IMR-90 (cell line): ENCODE measurements at regions not wholly inside any gene's neighbourhood (a gene's known extent, or its start where the extent isn't known, plus 50 kb on each side); places are given as distances from the start of the nearest gene placed in this dataset.

Experiments
- ATAC-seq: fragments of 200-7000 bp; cut with Tn5 transposase; 2 replicates; pipeline ENCODE4 v1.9.1; 2020; ENCODE audit warnings: low read depth, mild to moderate bottlenecking, moderate library complexity
- BruUV-seq: library from RNA; stranded (reverse); fragments of 400-500 nt; replicated peaks from 2 replicates; lab custom pipeline; 2021; lab: Mats Ljungman, UMichigan
- CTCF ChIA-PET: fragments of 300-600 bp; formaldehyde crosslinking; extraction: SDS; loops from one replicate; lab custom pipeline; 2021; ENCODE audit warnings: antibody characterized with exemption; lab: Yijun Ruan, JAX
- POLR2A ChIA-PET: fragments of 300-600 bp; sonication (Branson Sonifier 250); formaldehyde crosslinking; loops from one replicate; lab custom pipeline; 2022; ENCODE audit warnings: antibody characterized with exemption; ENCODE audit not compliant: unreplicated experiment; lab: Charles Lee
- DNase-seq: peaks from one replicate; pipeline ENCODE4 v3.0.0; 2013
- H2AFZ ChIP-seq: replicated peaks from 2 replicates; pipeline ENCODE3; 2013; ENCODE audit warnings: low read length, mild to moderate bottlenecking; ENCODE audit not compliant: poor library complexity
- H2AK5ac ChIP-seq: 2 replicates; pipeline ENCODE4 v1.6.1; 2013; ENCODE audit warnings: low read depth, low read length, inconsistent platforms
- H2AK9ac ChIP-seq: replicated peaks from 2 replicates; pipeline ENCODE3; 2013; ENCODE audit warnings: mild to moderate bottlenecking, low read depth, low read length, moderate library complexity; ENCODE audit not compliant: poor library complexity
- H2BK120ac ChIP-seq: 2 replicates; pipeline ENCODE4 v1.6.1; 2013; ENCODE audit warnings: low read depth, low read length, inconsistent platforms
- H2BK15ac ChIP-seq: 3 replicates; pipeline ENCODE4 v1.6.1; 2013; ENCODE audit warnings: low read depth, low read length, inconsistent platforms
- H2BK20ac ChIP-seq: 2 replicates; pipeline ENCODE4 v1.6.1; 2013; ENCODE audit warnings: low read depth, mild to moderate bottlenecking, inconsistent platforms, low read length, moderate library complexity
- H2BK5ac ChIP-seq: 2 replicates; pipeline ENCODE4 v1.6.1; 2013; ENCODE audit warnings: mild to moderate bottlenecking, low read depth, low read length, inconsistent platforms; ENCODE audit not compliant: poor library complexity, severe bottlenecking
- H3K14ac ChIP-seq: replicated peaks from 2 replicates; pipeline ENCODE4 v1.6.1; 2013; ENCODE audit warnings: low read depth, low read length, inconsistent platforms
- H3K18ac ChIP-seq: 2 replicates; pipeline ENCODE4 v1.6.1; 2013; ENCODE audit warnings: low read depth, low read length, control low read depth
- H3K23ac ChIP-seq: 2 replicates; pipeline ENCODE4 v1.6.1; 2013; ENCODE audit warnings: low read depth, low read length, inconsistent platforms
- H3K27ac ChIP-seq: 2 replicates; pipeline ENCODE4 v1.5.1; 2013; ENCODE audit warnings: mild to moderate bottlenecking, control low read depth, low read length; ENCODE audit not compliant: insufficient read depth
- H3K27me3 ChIP-seq: 2 replicates; pipeline ENCODE4 v1.6.1; 2013; ENCODE audit warnings: low read length; ENCODE audit not compliant: control insufficient read depth, insufficient read depth
- H3K36me3 ChIP-seq: 2 replicates; pipeline ENCODE4 v1.6.1; 2013; ENCODE audit warnings: low read length, mixed read lengths; ENCODE audit not compliant: control insufficient read depth, insufficient read depth
- H3K4ac ChIP-seq: 2 replicates; pipeline ENCODE4 v1.6.1; 2013; ENCODE audit warnings: low read depth, low read length, inconsistent platforms
- H3K4me1 ChIP-seq: 2 replicates; pipeline ENCODE4 v1.6.1; 2013; ENCODE audit warnings: low read length, mixed read lengths; ENCODE audit not compliant: control insufficient read depth, insufficient read depth
- H3K4me2 ChIP-seq: 2 replicates; pipeline ENCODE4 v1.6.1; 2013; ENCODE audit warnings: low read depth, mild to moderate bottlenecking, control low read depth, low read length, moderate library complexity
- H3K4me3 ChIP-seq: 2 replicates; pipeline ENCODE4 v1.5.1; 2013; ENCODE audit warnings: low read depth, mild to moderate bottlenecking, control low read depth, low read length, moderate library complexity; ENCODE audit not compliant: insufficient read depth
- H3K56ac ChIP-seq: 2 replicates; pipeline ENCODE4 v1.6.1; 2013; ENCODE audit warnings: low read length, inconsistent platforms; ENCODE audit not compliant: insufficient read depth; ENCODE audit errors: extremely low read depth
- H3K79me1 ChIP-seq, 2 experiments: 2 replicates each; pipeline ENCODE4 v1.6.1; 2013; ENCODE audit warnings: low read length in 2 of 2, inconsistent platforms in 1 of 2, low read depth in 1 of 2
- H3K9ac ChIP-seq: 2 replicates; pipeline ENCODE4 v1.6.1; 2013; ENCODE audit warnings: low read depth, low read length, control low read depth
- H3K9me1 ChIP-seq: 2 replicates; pipeline ENCODE4 v1.6.1; 2013; ENCODE audit warnings: low read length, inconsistent platforms; ENCODE audit not compliant: insufficient read depth
- H3K9me3 ChIP-seq: 2 replicates; pipeline ENCODE4 v1.6.1; 2013; ENCODE audit warnings: low read length; ENCODE audit not compliant: control insufficient read depth, insufficient read depth
- H4K20me1 ChIP-seq: 2 replicates; pipeline ENCODE4 v1.6.1; 2013; ENCODE audit warnings: low read length, inconsistent platforms; ENCODE audit not compliant: insufficient read depth
- H4K5ac ChIP-seq: 2 replicates; pipeline ENCODE4 v1.6.1; 2013; ENCODE audit warnings: mild to moderate bottlenecking, low read depth, low read length, control low read depth
- H4K8ac ChIP-seq, 2 experiments: 2 replicates each; pipeline ENCODE4 v1.6.1; 2013; ENCODE audit warnings: low read depth in 2 of 2, low read length in 2 of 2, control low read depth in 1 of 2, inconsistent platforms in 1 of 2
- H4K91ac ChIP-seq: 2 replicates; pipeline ENCODE4 v1.6.1; 2013; ENCODE audit warnings: low read depth, low read length, inconsistent platforms; ENCODE audit not compliant: insufficient read depth
- MXI1 ChIP-seq: IDR thresholded peaks from 2 replicates; pipeline ENCODE4 v1.6.1; 2012; ENCODE audit warnings: low read depth, mild to moderate bottlenecking, low read length, moderate library complexity, borderline replicate concordance
- NFE2L2 ChIP-seq: fragments of 150-350 bp; IDR thresholded peaks from 2 replicates; pipeline ENCODE4 v1.6.1; 2016; ENCODE audit warnings: low read depth, mild to moderate bottlenecking, low read length
- RFX5 ChIP-seq: IDR thresholded peaks from 2 replicates; pipeline ENCODE4 v1.8.0; 2012; ENCODE audit warnings: low read depth, mild to moderate bottlenecking, low read length, moderate library complexity
- SMC3 ChIP-seq: fragments of 150-350 bp; IDR thresholded peaks from 2 replicates; pipeline ENCODE4 v1.6.1; 2016; ENCODE audit warnings: low read depth, mild to moderate bottlenecking, antibody characterized with exemption, low read length, moderate library complexity
- USF2 ChIP-seq: fragments of 150-350 bp; IDR thresholded peaks from 2 replicates; pipeline ENCODE4 v1.6.1; 2017; ENCODE audit warnings: mild to moderate bottlenecking, antibody characterized with exemption, low read length, low read depth
- WGBS, 2 experiments: methylation state at CpG; one replicate each; pipeline versions ENCODE4 v1.1.5 to v1.1.7; 2013; ENCODE audit warnings: missing lambda C conversion rate in 2 of 2; ENCODE audit not compliant: insufficient read length in 1 of 2; ENCODE audit errors: extremely low coverage in 2 of 2; 5-methylcytosine and 5-hydroxymethylcytosine counted together
- dilution Hi-C: fragments of 300-500 bp; cut with HindIII; formaldehyde crosslinking; loops from one replicate; pipeline ENCODE4 v1.14.3; 2018; ENCODE audit warnings: low sequenced_read_pairs; ENCODE audit not compliant: unreplicated experiment
- in situ Hi-C: fragments of 300-500 bp; cut with MboI; formaldehyde crosslinking; loops from 3 replicates; pipeline ENCODE4 v1.14.3; 2019; ENCODE audit warnings: low sequenced_read_pairs, inconsistent platforms, mixed read lengths
- intact Hi-C: fragments of 100-400 bp; cut with micrococcal nuclease; formaldehyde crosslinking; loops from 2 replicates; pipeline ENCODE4 v1.10.0; 2022

- Histone ChIP-seq H3K56ac (no peak overlapping the region), H3K4me1 (no peaks in the 10 kb centered on the region), H3K9me3 (no peaks in the 10 kb centered on the region), H4K8ac (no peak overlapping the region), H2AFZ (no peak overlapping the region), H3K23ac (no peak overlapping the region), H2BK15ac (no peak overlapping the region), H2BK20ac (no peak overlapping the region), H3K9me1 (no peaks in the 10 kb centered on the region), H4K20me1 (no peaks in the 10 kb centered on the region), H3K36me3 (no peaks in the 10 kb centered on the region), H3K14ac (no peak overlapping the region), H3K9ac (no peak overlapping the region), H4K5ac (no peak overlapping the region), H4K91ac (no peak overlapping the region), H2BK120ac (no peak overlapping the region), H2AK9ac (no peak overlapping the region), H2AK5ac (no peak overlapping the region), H3K4ac (no peak overlapping the region), H3K79me1 (no peaks in the 10 kb centered on the region), H3K18ac (no peak overlapping the region), H3K27me3 (no peaks in the 10 kb centered on the region), H2BK5ac (no peak overlapping the region), H3K4me2 (no peak overlapping the region), H3K4me3 (no peak overlapping the region), H3K27ac (no peak overlapping the region)
- 40% methylated on average over 1 of the region's 3 CpGs; no CpG with 5 or more reads in 1 of the 2 experiments for WGBS, 2 experiments
- CTCF ChIA-PET, result no interaction called here
- no TSS peak for BruUV-seq
- dilution Hi-C loops, result no loop called here
- in situ Hi-C loops, result no loop called here
- DNase-seq (no peak), ATAC-seq (no peak)
- intact Hi-C loops, result no loop called here
- POLR2A ChIA-PET, result no interaction called here
- TF ChIP-seq RFX5, result no peak
- TF ChIP-seq SMC3, result no peak
- TF ChIP-seq NFE2L2, result no peak
- TF ChIP-seq USF2, result no peak; the same call in 1 of the 2 replicates
- no peak for TF ChIP-seq MXI1
These were observed 641.2 kb upstream of the CPEB2 start for GRCh38 chr4:14361084-14361483.
